B cell (primary cell): ENCODE measurements at regions not wholly inside any gene's neighbourhood (a gene's known extent, or its start where the extent isn't known, plus 50 kb on each side); places are given as distances from the start of the nearest gene placed in this dataset.
"Not testable (repeated sequence)": the region's sequence is repeated elsewhere in the genome, so short reads cannot be mapped to it uniquely, and the experiment has no call there.

Source experiments
- ATAC-seq: fragments of 200-7000 bp; cut with Tn5 transposase; one replicate; pipeline ENCODE4 v1.10.0; 2021; ENCODE audit warnings: low read depth, mild to moderate bottlenecking, moderate number of reproducible peaks, moderate library complexity
- CTCF ChIA-PET: fragments of 350-600 bp; sonication (Branson Sonifier 250); formaldehyde crosslinking; loops from one replicate; lab custom pipeline; 2021; ENCODE audit warnings: antibody characterized with exemption, inconsistent platforms; lab: Charles Lee
- POLR2A ChIA-PET: fragments of 350-600 bp; sonication (Branson Sonifier 250); formaldehyde crosslinking; loops from one replicate; lab custom pipeline; 2021; ENCODE audit warnings: antibody characterized with exemption; lab: Charles Lee
- DNase-seq: peaks from one replicate; pipeline ENCODE4 v3.0.0; 2013
- H2AFZ ChIP-seq: 2 replicates; pipeline ENCODE4 v1.6.1; 2012; ENCODE audit warnings: mild to moderate bottlenecking, low read depth, low read length; ENCODE audit not compliant: insufficient read depth, poor library complexity, severe bottlenecking
- H3K27ac ChIP-seq, 2 donors: 1 replicate in 1 of 2; 2 replicates in 1 of 2; pipeline ENCODE4 v1.5.1; 2012 to 2013; ENCODE audit warnings: low read length in 2 of 2, mild to moderate bottlenecking in 2 of 2, moderate library complexity in 1 of 2
- H3K27me3 ChIP-seq, 4 experiments: fragments of 200-600 bp in 1 of 4; sonication (generic) in 1 of 4; replicated peaks in 1 of 4; 1 replicate in 2 of 4; 2 replicates in 2 of 4; pipeline versions ENCODE4 v1.6.1 to v1.7.0; 2013 to 2016; ENCODE audit warnings: low read length in 3 of 4, mild to moderate bottlenecking in 2 of 4, mixed read lengths in 1 of 4, moderate library complexity in 1 of 4; ENCODE audit not compliant: insufficient read depth in 4 of 4, control insufficient read depth in 3 of 4; ENCODE audit errors: control extremely low read depth in 1 of 4
- H3K36me3 ChIP-seq, 2 experiments: replicated peaks in 1 of 2; 1 replicate in 1 of 2; 2 replicates in 1 of 2; pipeline versions ENCODE4 v1.6.1 to v1.7.1; 2013; ENCODE audit warnings: low read length in 1 of 2; ENCODE audit not compliant: insufficient read depth in 2 of 2, control insufficient read depth in 1 of 2; ENCODE audit errors: control extremely low read depth in 1 of 2, extremely low read depth in 1 of 2
- H3K4me1 ChIP-seq, 2 donors: fragments of 200-600 bp in 1 of 2; sonication (generic) in 1 of 2; 1 replicate in 1 of 2; 2 replicates in 1 of 2; pipeline versions ENCODE4 v1.5.1 to v1.6.1; 2013 to 2017; ENCODE audit warnings: low read length in 2 of 2; ENCODE audit not compliant: control insufficient read depth in 2 of 2, insufficient read depth in 2 of 2
- H3K4me2 ChIP-seq: replicated peaks from 2 replicates; pipeline ENCODE3; 2012; ENCODE audit warnings: mild to moderate bottlenecking, low read depth, low read length; ENCODE audit not compliant: poor library complexity, severe bottlenecking
- H3K4me3 ChIP-seq, 5 experiments: fragments of 200-600 bp in 1 of 5; sonication (generic) in 1 of 5; 1 replicate in 3 of 5; 2 replicates in 2 of 5; pipeline versions ENCODE4 v1.5.1 to v1.7.0; 2011 to 2016; ENCODE audit warnings: low read length in 4 of 5, mild to moderate bottlenecking in 4 of 5, low read depth in 2 of 5, control low read depth in 1 of 5, moderate library complexity in 1 of 5; ENCODE audit not compliant: insufficient read depth in 1 of 5; ENCODE audit errors: control extremely low read depth in 1 of 5, extremely low read depth in 1 of 5
- H3K79me2 ChIP-seq: fragments of 200-600 bp; sonication (generic); one replicate; pipeline ENCODE4 v1.6.0; 2016; ENCODE audit warnings: low read length; ENCODE audit not compliant: control insufficient read depth, insufficient read depth
- H3K9ac ChIP-seq: fragments of 200-600 bp; sonication (generic); 2 replicates; pipeline ENCODE4 v1.6.1; 2017; ENCODE audit warnings: mild to moderate bottlenecking, low read length, moderate library complexity
- H3K9me3 ChIP-seq, 3 donors: one replicate each; pipeline versions ENCODE4 v1.6.1 to v1.7.1; 2013; ENCODE audit warnings: low read length in 2 of 3; ENCODE audit not compliant: control insufficient read depth in 2 of 3, insufficient read depth in 1 of 3; ENCODE audit errors: control extremely low read depth in 1 of 3
- H4K20me1 ChIP-seq: 2 replicates; pipeline ENCODE4 v1.6.0; 2012; ENCODE audit warnings: mild to moderate bottlenecking, low read length; ENCODE audit not compliant: insufficient read depth, control insufficient read depth, poor library complexity, severe bottlenecking
- H3K27ac Mint-ChIP-seq: one replicate; pipeline ENCODE4 v1.8.0; 2021; ENCODE audit warnings: mixed read lengths
- H3K27me3 Mint-ChIP-seq: one replicate; pipeline ENCODE4 v1.8.0; 2021; ENCODE audit warnings: mixed read lengths
- H3K4me1 Mint-ChIP-seq: one replicate; pipeline ENCODE4 v1.8.0; 2021; ENCODE audit warnings: mixed read lengths
- H3K4me3 Mint-ChIP-seq: one replicate; pipeline ENCODE4 v1.8.0; 2021; ENCODE audit warnings: mixed read lengths
- H3K9me3 Mint-ChIP-seq: one replicate; pipeline ENCODE4 v1.8.0; 2022; ENCODE audit warnings: mixed read lengths; ENCODE audit not compliant: insufficient read depth
- CTCF ChIP-seq: fragments of 200-600 bp; IDR thresholded peaks from one replicate; pipeline ENCODE4 v1.8.0; 2022; ENCODE audit warnings: antibody characterized with exemption, mild to moderate bottlenecking
- EZH2 ChIP-seq: IDR thresholded peaks from 2 replicates; pipeline ENCODE4 v1.6.1; 2012; ENCODE audit warnings: borderline replicate concordance, low read depth, mild to moderate bottlenecking, moderate library complexity, low read length; ENCODE audit not compliant: insufficient read depth, poor library complexity, severe bottlenecking
- WGBS: methylation state at CpG from one replicate; pipeline ENCODE4 v1.1.5; 2013; ENCODE audit warnings: missing lambda C conversion rate; ENCODE audit not compliant: insufficient coverage; 5-methylcytosine and 5-hydroxymethylcytosine counted together
- intact Hi-C: fragments of 100-400 bp; cut with micrococcal nuclease; formaldehyde crosslinking; loops from one replicate; pipeline ENCODE4 v1.10.0; 2022

GRCh38 chr7:84714765-84715164, 472.1 kb downstream of the SEMA3D start:
- Histone ChIP-seq H2AFZ (no peak overlapping the region), H3K4me1 (no peaks in the 10 kb centered on the region), H3K4me3 (no peak overlapping the region), H3K27ac (no peak overlapping the region), H3K9me3 (no peaks in the 10 kb centered on the region), H3K79me2 (no peaks in the 10 kb centered on the region), H3K36me3 (no peaks in the 10 kb centered on the region), H3K4me2 (no peak overlapping the region), H4K20me1 (no peaks in the 10 kb centered on the region), H3K27me3 (no peaks in the 10 kb centered on the region), H3K9ac (no peak overlapping the region)
- H3K4me3 Mint-ChIP-seq = no peak overlapping the region
- no peaks in the 10 kb centered on the region for H3K9me3 Mint-ChIP-seq
- ATAC-seq (no peak), DNase-seq (no peak)
- intact Hi-C loops = no loop called here
- CTCF ChIA-PET = no interaction called here
- no peaks in the 10 kb centered on the region for H3K4me1 Mint-ChIP-seq
- WGBS = 75% methylated on average over 4 of the region's 4 CpGs
- no peaks in the 10 kb centered on the region for H3K27me3 Mint-ChIP-seq
- POLR2A ChIA-PET = no interaction called here
- H3K27ac Mint-ChIP-seq = no peak overlapping the region
- no peak for TF ChIP-seq CTCF

GRCh38 chr7:84712374-84713121, 474.3 kb downstream of the SEMA3D start:
- H3K9me3 Mint-ChIP-seq = no peaks in the 10 kb centered on the region
- TF ChIP-seq EZH2 (no peak), CTCF (no peak)
- no peak overlapping the region for H3K4me3 Mint-ChIP-seq
- ATAC-seq (no peak), DNase-seq (no peak)
- intact Hi-C loops = no loop called here
- H3K9me3 ChIP-seq = no peaks in the 10 kb centered on the region
- no peak overlapping the region for H3K9ac ChIP-seq
- ChIA-PET CTCF (no interaction called here), POLR2A (no interaction called here)
- no peaks in the 10 kb centered on the region for H3K27me3 Mint-ChIP-seq
- no peaks in the 10 kb centered on the region for H4K20me1 ChIP-seq
- no peaks in the 10 kb centered on the region for H3K4me1 Mint-ChIP-seq
- no peak overlapping the region for H2AFZ ChIP-seq
- no peaks in the 10 kb centered on the region for H3K4me1 ChIP-seq
- H3K27me3 ChIP-seq = no peaks in the 10 kb centered on the region
- no peak overlapping the region for H3K27ac ChIP-seq
- H3K4me2 ChIP-seq = no peak overlapping the region
- WGBS = 100% methylated on average over 1 of the region's 4 CpGs
- H3K4me3 ChIP-seq = no peak overlapping the region
- H3K79me2 ChIP-seq = no peaks in the 10 kb centered on the region
- no peaks in the 10 kb centered on the region for H3K36me3 ChIP-seq
- no peak overlapping the region for H3K27ac Mint-ChIP-seq

GRCh38 chr7:84710538-84710937, 476.3 kb downstream of the SEMA3D start:
- CTCF ChIA-PET, H2AFZ ChIP-seq, H3K4me3 ChIP-seq, H4K20me1 ChIP-seq, H3K27me3 ChIP-seq, H3K9me3 Mint-ChIP-seq, H3K9me3 ChIP-seq, POLR2A ChIA-PET, H3K4me1 Mint-ChIP-seq, H3K36me3 ChIP-seq, H3K4me2 ChIP-seq, DNase-seq, H3K4me1 ChIP-seq, H3K27ac ChIP-seq, ATAC-seq, H3K4me3 Mint-ChIP-seq, H3K9ac ChIP-seq, H3K27me3 Mint-ChIP-seq, intact Hi-C loops, H3K79me2 ChIP-seq, H3K27ac Mint-ChIP-seq: not testable (repeated sequence)
- no CpG with 5 or more reads among the region's 3 CpGs for WGBS
